ENCODE measurements at regions not wholly inside any gene's neighbourhood (a gene's known extent, or its start where the extent isn't known, plus 50 kb on each side); places are given as distances from the start of the nearest gene placed in this dataset.

DNA sequence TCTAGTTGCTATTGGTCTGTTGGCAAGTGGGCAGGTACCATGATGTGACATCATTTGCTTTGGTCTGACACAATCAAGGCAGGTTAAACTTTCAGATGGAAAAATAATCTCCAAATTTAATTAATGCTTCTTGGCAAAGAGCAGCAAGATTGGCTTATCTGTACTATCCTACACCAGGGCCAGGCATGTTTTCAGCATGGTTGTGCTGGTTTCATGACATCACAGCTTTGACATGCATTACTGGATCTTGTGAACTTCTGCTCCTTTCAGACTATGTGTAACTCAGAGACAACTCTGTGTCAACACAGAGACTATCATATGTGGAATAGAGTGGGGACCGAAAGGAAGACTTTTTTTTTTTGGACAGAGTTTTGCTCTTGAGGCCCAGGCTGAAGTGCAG, 520.5 kb downstream of the TDRD15 start:
- Mint-ChIP-seq H3K4me1 (ENCODE audit: unreplicated experiment) (peaks cover 23% of the 10 kb centered on the region), H3K9me3 (no peaks in the 10 kb centered on the region), H3K36me3 (no peaks in the 10 kb centered on the region), H3K4me3 (no peak overlapping the region), H3K27me3 (no peaks in the 10 kb centered on the region), H3K27ac (no peak overlapping the region)
- no peak for DNase-seq (ENCODE audit: extremely low spot score, unreplicated experiment)
- TF ChIP-seq, protein P1, sequence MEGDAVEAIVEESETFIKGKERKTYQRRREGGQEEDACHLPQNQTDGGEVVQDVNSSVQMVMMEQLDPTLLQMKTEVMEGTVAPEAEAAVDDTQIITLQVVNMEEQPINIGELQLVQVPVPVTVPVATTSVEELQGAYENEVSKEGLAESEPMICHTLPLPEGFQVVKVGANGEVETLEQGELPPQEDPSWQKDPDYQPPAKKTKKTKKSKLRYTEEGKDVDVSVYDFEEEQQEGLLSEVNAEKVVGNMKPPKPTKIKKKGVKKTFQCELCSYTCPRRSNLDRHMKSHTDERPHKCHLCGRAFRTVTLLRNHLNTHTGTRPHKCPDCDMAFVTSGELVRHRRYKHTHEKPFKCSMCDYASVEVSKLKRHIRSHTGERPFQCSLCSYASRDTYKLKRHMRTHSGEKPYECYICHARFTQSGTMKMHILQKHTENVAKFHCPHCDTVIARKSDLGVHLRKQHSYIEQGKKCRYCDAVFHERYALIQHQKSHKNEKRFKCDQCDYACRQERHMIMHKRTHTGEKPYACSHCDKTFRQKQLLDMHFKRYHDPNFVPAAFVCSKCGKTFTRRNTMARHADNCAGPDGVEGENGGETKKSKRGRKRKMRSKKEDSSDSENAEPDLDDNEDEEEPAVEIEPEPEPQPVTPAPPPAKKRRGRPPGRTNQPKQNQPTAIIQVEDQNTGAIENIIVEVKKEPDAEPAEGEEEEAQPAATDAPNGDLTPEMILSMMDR (conservative IDR thresholded peaks at IDR 0.05) = no peak

DNA sequence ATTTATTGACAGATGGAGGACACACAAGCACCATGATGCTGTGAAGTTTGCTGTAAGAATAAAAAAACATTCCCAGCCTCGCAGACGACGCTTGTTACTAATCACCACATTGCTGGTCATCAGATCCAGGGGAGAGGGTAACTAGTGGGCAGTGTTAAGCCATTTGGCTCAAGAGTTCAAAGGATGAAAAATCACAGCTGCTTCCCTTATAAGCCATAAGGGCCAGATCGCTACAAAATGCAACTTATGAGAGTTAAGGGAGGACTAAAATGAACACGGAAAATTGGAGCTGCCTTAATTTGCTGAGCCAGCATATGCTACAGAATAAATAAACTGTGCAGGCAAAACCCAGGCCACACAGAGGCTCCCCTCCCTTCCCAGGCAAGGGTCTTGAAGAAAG, 522.6 kb downstream of the TDRD15 start:
- Mint-ChIP-seq H3K9me3 (no peaks in the 10 kb centered on the region), H3K27ac (peak overlapping the region; percentile 28), H3K4me3 (no peak overlapping the region), H3K27me3 (no peaks in the 10 kb centered on the region), H3K36me3 (no peaks in the 10 kb centered on the region), H3K4me1 (ENCODE audit: unreplicated experiment) (peaks cover 17% of the 10 kb centered on the region)
- no peak for DNase-seq (ENCODE audit: extremely low spot score, unreplicated experiment)
- TF ChIP-seq, protein P1 (conservative IDR thresholded peaks at IDR 0.05) = no peak

DNA sequence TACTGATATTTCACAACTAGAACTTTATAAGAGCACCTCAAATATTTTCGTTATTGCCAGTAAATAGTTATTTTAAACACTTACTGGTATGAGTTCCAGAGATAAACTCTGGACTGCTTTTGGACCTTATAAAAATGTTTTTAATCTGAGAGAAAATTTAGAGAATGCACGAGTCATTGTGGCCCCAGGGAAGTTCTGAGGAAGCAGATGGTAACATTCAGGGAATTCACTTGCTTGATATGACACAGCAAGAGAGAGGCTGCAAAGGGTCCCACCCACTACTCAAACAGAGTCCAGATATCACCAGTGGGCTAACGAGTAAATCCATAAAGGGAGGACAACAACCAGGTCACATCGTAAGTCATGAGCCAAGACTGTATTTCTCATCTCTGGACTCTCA, 526.8 kb downstream of the TDRD15 start:
- no peaks in the 10 kb centered on the region for H3K27me3 Mint-ChIP-seq
- DNase-seq (ENCODE audit: extremely low spot score, unreplicated experiment) = no peak
- TF ChIP-seq, protein P1 (conservative IDR thresholded peaks at IDR 0.05) = no peak
- no peak overlapping the region for H3K4me3 Mint-ChIP-seq
- no peak overlapping the region for H3K27ac Mint-ChIP-seq
- H3K9me3 Mint-ChIP-seq = no peaks in the 10 kb centered on the region
- no peaks in the 10 kb centered on the region for H3K36me3 Mint-ChIP-seq
- peaks cover 15% of the 10 kb centered on the region for H3K4me1 Mint-ChIP-seq (ENCODE audit: unreplicated experiment)

DNA sequence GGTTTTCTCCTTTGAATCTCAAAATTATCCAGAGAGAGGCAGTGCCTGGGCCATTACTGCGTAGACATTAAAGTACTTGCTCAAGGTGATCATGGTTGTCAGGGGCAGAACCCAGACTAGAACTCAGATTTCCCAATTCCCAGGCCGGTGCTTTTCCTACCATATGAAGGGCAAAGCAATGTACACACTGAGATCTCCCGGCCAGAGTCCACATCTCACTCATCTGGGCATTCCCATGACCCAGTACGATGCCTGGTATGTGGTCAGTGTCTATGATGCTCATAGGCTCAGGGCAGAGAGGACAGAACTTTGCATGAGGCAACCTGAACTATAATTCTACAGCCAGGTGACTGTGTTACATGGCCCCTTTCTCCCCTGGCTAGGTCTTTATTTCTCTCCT, 531.4 kb downstream of the TDRD15 start:
- H3K4me1 Mint-ChIP-seq (ENCODE audit: unreplicated experiment) = peaks cover 18% of the 10 kb centered on the region
- H3K27me3 Mint-ChIP-seq = no peaks in the 10 kb centered on the region
- no peaks in the 10 kb centered on the region for H3K36me3 Mint-ChIP-seq
- no peak overlapping the region for H3K27ac Mint-ChIP-seq
- H3K9me3 Mint-ChIP-seq = no peaks in the 10 kb centered on the region
- no peak for DNase-seq (ENCODE audit: extremely low spot score, unreplicated experiment)
- H3K4me3 Mint-ChIP-seq = no peak overlapping the region
- TF ChIP-seq, protein P1 (conservative IDR thresholded peaks at IDR 0.05) = no peak

DNA sequence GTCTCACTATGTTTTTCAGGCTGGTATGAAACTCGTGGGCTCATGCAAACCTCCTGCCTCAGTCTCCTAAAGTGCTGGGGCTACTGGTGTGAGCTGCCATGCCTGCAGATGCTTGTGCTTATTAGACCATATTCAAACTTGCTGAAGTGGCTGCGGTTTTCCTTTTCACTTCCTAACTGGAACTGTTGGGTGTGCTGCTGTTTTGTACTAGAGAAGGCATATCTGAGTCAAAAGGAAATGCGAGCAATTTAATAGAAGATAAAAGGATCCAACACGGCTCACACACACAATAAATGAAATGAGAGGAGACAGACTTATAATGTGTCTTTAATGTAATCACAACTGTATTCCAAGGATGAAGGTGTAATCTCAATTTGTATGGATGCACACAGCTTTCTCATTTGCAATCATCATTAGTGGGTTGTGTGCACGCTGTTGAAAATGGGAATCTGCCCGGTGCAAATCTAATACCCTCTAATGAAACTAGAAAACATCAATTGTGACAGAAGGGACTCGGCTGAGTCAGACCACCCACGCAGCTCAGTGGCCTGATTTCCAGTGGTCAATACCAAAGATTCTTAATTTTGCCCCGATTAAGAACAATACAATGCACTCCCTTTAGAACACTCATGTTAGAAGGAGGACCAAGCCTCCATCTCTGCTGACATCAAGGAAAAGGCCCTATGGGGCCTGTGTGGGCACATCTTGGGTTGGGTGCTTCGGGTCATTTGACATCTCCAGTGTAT, 532.7 kb downstream of the TDRD15 start:
- DNase-seq (ENCODE audit: extremely low spot score, unreplicated experiment) = no peak
- no peak overlapping the region for H3K4me3 Mint-ChIP-seq
- no peaks in the 10 kb centered on the region for H3K27me3 Mint-ChIP-seq

More for the DNA sequence above, 532.7 kb downstream of the TDRD15 start:
- H3K27ac Mint-ChIP-seq = no peak overlapping the region
- H3K4me1 Mint-ChIP-seq (ENCODE audit: unreplicated experiment) = peaks cover 18% of the 10 kb centered on the region
- TF ChIP-seq, protein P1 (conservative IDR thresholded peaks at IDR 0.05) = no peak
- H3K36me3 Mint-ChIP-seq = no peaks in the 10 kb centered on the region
- H3K9me3 Mint-ChIP-seq = no peaks in the 10 kb centered on the region
